ENCODE measurements at regions not wholly inside any gene's neighbourhood (a gene's known extent, or its start where the extent isn't known, plus 50 kb on each side); places are given as distances from the start of the nearest gene placed in this dataset.

DNA sequence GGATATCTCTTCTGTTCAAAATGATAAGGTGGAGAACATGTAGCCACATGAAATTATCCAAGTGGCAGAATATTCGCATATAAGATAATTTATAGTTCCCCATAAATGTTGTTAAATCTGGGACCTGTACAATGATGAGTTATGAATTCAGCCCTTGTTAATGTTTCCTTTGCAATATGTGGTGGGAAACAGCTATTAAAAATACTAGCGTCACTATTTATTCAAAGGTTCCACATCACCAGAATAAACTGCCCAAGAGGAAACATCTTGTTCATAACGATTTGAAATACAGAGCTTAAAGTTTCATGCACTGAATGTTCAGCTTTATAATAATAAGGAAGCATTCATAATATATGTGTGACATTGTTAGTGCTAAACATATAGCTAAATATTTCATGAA is 223.9 kb upstream of the TCF4 start:
- no peaks in the 10 kb centered on the region for H3K36me3 Mint-ChIP-seq
- no CpG with 5 or more reads among the region's 3 CpGs for WGBS (ENCODE audit: insufficient coverage)
- no peak overlapping the region for H2AFZ ChIP-seq (ENCODE audit: insufficient read depth, low read depth, low read length, poor library complexity, severe bottlenecking)
- no peaks in the 10 kb centered on the region for H3K36me3 ChIP-seq (replicated peaks in 1 of 2; ENCODE audit: control insufficient read depth in 1 of 2, insufficient read depth in 2 of 2, low read length in 2 of 2)
- peaks cover 0 to 3% (median 0%) of the 10 kb centered on the region in 7 donors for H3K9me3 Mint-ChIP-seq
- H3K9ac ChIP-seq (ENCODE audit: insufficient read depth, low read length, poor library complexity, severe bottlenecking), result no peak overlapping the region
- no peak overlapping the region for H3K4me3 Mint-ChIP-seq
- DNase-seq, result no peak
- no peak overlapping the region for H3K27ac ChIP-seq (ENCODE audit: low read depth in 1 of 2, low read length in 2 of 2)
- no peaks in the 10 kb centered on the region for H3K4me1 Mint-ChIP-seq
- TF ChIP-seq, protein P1, sequence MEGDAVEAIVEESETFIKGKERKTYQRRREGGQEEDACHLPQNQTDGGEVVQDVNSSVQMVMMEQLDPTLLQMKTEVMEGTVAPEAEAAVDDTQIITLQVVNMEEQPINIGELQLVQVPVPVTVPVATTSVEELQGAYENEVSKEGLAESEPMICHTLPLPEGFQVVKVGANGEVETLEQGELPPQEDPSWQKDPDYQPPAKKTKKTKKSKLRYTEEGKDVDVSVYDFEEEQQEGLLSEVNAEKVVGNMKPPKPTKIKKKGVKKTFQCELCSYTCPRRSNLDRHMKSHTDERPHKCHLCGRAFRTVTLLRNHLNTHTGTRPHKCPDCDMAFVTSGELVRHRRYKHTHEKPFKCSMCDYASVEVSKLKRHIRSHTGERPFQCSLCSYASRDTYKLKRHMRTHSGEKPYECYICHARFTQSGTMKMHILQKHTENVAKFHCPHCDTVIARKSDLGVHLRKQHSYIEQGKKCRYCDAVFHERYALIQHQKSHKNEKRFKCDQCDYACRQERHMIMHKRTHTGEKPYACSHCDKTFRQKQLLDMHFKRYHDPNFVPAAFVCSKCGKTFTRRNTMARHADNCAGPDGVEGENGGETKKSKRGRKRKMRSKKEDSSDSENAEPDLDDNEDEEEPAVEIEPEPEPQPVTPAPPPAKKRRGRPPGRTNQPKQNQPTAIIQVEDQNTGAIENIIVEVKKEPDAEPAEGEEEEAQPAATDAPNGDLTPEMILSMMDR (IDR thresholded peaks at IDR 0.05), result no peak
- no peaks in the 10 kb centered on the region for H3K4me1 ChIP-seq (ENCODE audit: control insufficient read depth in 1 of 2, insufficient read depth in 2 of 2, low read length in 2 of 2)
- H3K9me3 ChIP-seq (replicated peaks in 1 of 2; ENCODE audit: control insufficient read depth in 1 of 2, insufficient read depth in 1 of 2, low read length in 2 of 2), result no peaks in the 10 kb centered on the region
- H3K4me3 ChIP-seq (replicated peaks in 1 of 3; ENCODE audit: low read depth in 2 of 3, low read length in 3 of 3), result no peak overlapping the region
- H3K79me2 ChIP-seq (ENCODE audit: insufficient read depth, low read length), result no peaks in the 10 kb centered on the region
- H3K27ac Mint-ChIP-seq, result no peak overlapping the region
- H3K4me2 ChIP-seq (replicated peaks; ENCODE audit: extremely low read depth, low read length, poor library complexity, severe bottlenecking), result no peak overlapping the region
- no peaks in the 10 kb centered on the region for H3K27me3 ChIP-seq (ENCODE audit: control insufficient read depth in 2 of 2, insufficient read depth in 2 of 2, low read length in 2 of 2)
- no peaks in the 10 kb centered on the region for H4K20me1 ChIP-seq (ENCODE audit: insufficient read depth, low read length)
- peaks cover 0 to 2% (median 2%) of the 10 kb centered on the region in 3 donors for H3K27me3 Mint-ChIP-seq (ENCODE audit: low read depth in 3 of 3)
- intact Hi-C loops (cut with micrococcal nuclease), result no loop called here

- H3K4me3 Mint-ChIP-seq, result no peak overlapping the region
- Histone ChIP-seq H2AFZ (ENCODE audit: insufficient read depth, low read depth, low read length, poor library complexity, severe bottlenecking) (no peak overlapping the region), H4K20me1 (ENCODE audit: insufficient read depth, low read length) (no peaks in the 10 kb centered on the region), H3K36me3 (replicated peaks in 1 of 2; ENCODE audit: control insufficient read depth in 1 of 2, insufficient read depth in 2 of 2, low read length in 2 of 2) (no peaks in the 10 kb centered on the region), H3K27me3 (ENCODE audit: control insufficient read depth in 2 of 2, insufficient read depth in 2 of 2, low read length in 2 of 2) (no peaks in the 10 kb centered on the region), H3K4me1 (ENCODE audit: control insufficient read depth in 1 of 2, insufficient read depth in 2 of 2, low read length in 2 of 2) (no peaks in the 10 kb centered on the region), H3K4me3 (replicated peaks in 1 of 3; ENCODE audit: low read depth in 2 of 3, low read length in 3 of 3) (no peak overlapping the region), H3K27ac (ENCODE audit: low read depth in 1 of 2, low read length in 2 of 2) (no peak overlapping the region), H3K4me2 (replicated peaks; ENCODE audit: extremely low read depth, low read length, poor library complexity, severe bottlenecking) (no peak overlapping the region), H3K79me2 (ENCODE audit: insufficient read depth, low read length) (no peaks in the 10 kb centered on the region), H3K9me3 (replicated peaks in 1 of 2; ENCODE audit: control insufficient read depth in 1 of 2, insufficient read depth in 1 of 2, low read length in 2 of 2) (no peaks in the 10 kb centered on the region), H3K9ac (ENCODE audit: insufficient read depth, low read length, poor library complexity, severe bottlenecking) (no peak overlapping the region)
- H3K27me3 Mint-ChIP-seq (ENCODE audit: low read depth in 3 of 3), result no peaks in the 10 kb centered on the region
- H3K4me1 Mint-ChIP-seq, result no peaks in the 10 kb centered on the region
- WGBS (ENCODE audit: insufficient coverage), result 100% methylated on average over 2 of the region's 3 CpGs
- TF ChIP-seq, protein P1 (IDR thresholded peaks at IDR 0.05), result no peak
- no peaks in the 10 kb centered on the region for H3K36me3 Mint-ChIP-seq
- no peak for DNase-seq
- intact Hi-C loops (cut with micrococcal nuclease), result no loop called here
- peaks cover 0 to 5% (median 2%) of the 10 kb centered on the region in 7 donors for H3K9me3 Mint-ChIP-seq
- H3K27ac Mint-ChIP-seq, result no peak overlapping the region
These were observed 217.7 kb upstream of the TCF4 start for GRCh38 chr18:55805666-55806065.
